Stimulated activated naive CD8-positive, alpha-beta T cell treated with anti-CD3 and anti-CD28 coated beads, Interleukin-15, Interleukin-2, amounts not matched to agents 100 ng/mL and 50 ng/mL, for 24 hours (primary cell): ENCODE measurements at regions not wholly inside any gene's neighbourhood (a gene's known extent, or its start where the extent isn't known, plus 50 kb on each side); places are given as distances from the start of the nearest gene placed in this dataset.
"Not testable (repeated sequence)": the region's sequence is repeated elsewhere in the genome, so short reads cannot be mapped to it uniquely, and the experiment has no call there.

Experiments
- H3K27ac Mint-ChIP-seq: one replicate; pipeline ENCODE4 v1.8.0; 2021; ENCODE audit warnings: mild to moderate bottlenecking, mixed read lengths
- H3K27me3 Mint-ChIP-seq: one replicate; pipeline ENCODE4 v1.8.0; 2021; ENCODE audit warnings: mixed read lengths
- H3K36me3 Mint-ChIP-seq: one replicate; pipeline ENCODE4 v1.8.0; 2021; ENCODE audit warnings: low read depth, mixed read lengths
- H3K4me1 Mint-ChIP-seq: one replicate; pipeline ENCODE4 v1.8.0; 2021; ENCODE audit warnings: low read depth, mixed read lengths
- H3K4me3 Mint-ChIP-seq: one replicate; pipeline ENCODE4 v1.8.0; 2021; ENCODE audit warnings: mild to moderate bottlenecking, mixed read lengths
- H3K9me3 Mint-ChIP-seq: one replicate; pipeline ENCODE4 v1.8.0; 2021; ENCODE audit warnings: mixed read lengths

- Mint-ChIP-seq H3K27me3 (no peaks in the 10 kb centered on the region), H3K27ac (no peak overlapping the region), H3K4me1 (peaks cover 3% of the 10 kb centered on the region), H3K9me3 (no peaks in the 10 kb centered on the region), H3K4me3 (no peak overlapping the region), H3K36me3 (no peaks in the 10 kb centered on the region)
Measured at GRCh38 chr4:1567808-1568581, 116.1 kb downstream of the FAM53A start.

- H3K27ac Mint-ChIP-seq = no peak overlapping the region
- H3K9me3 Mint-ChIP-seq = no peaks in the 10 kb centered on the region
- no peaks in the 10 kb centered on the region for H3K36me3 Mint-ChIP-seq
- peaks cover 3% of the 10 kb centered on the region for H3K4me1 Mint-ChIP-seq
- H3K27me3 Mint-ChIP-seq = no peaks in the 10 kb centered on the region
- no peak overlapping the region for H3K4me3 Mint-ChIP-seq
Measured at GRCh38 chr4:1567519-1567807, 116.7 kb downstream of the FAM53A start.

DNA sequence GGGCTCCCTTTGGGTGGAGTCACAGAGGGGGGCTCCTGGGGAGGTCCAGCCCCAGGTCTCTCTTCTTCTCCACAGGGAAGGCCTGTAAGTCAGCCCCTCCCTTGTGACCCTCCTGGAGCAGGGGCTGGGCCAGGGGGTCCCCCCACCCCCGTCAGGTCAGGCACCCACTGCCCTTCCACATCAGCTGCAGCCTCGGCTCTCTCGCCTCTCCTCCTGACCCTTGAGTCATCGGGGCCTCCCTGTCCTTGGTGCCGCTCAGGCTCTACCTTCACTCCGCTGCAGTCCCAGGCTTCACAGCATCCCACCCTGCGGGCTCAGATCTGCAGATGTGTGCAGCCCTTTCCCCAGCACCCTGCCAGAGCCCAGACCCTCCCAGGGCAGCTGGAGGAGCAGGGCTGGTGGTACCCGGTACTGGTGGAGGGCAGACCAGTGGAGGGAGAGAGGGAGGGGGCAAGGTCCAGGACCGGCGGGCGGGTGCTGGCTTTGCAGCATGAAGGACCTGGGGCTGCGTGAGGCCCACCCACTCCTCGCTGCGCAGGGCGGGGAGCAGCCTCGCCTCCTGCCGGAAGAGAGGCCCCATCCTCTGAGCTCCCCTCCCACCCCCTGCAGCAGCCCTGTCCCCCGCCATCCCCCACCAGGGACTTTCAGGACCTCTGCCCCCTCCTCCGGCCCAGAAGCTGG is 117.1 kb downstream of the FAM53A start:
- Mint-ChIP-seq H3K4me3 (no peak overlapping the region), H3K27ac (no peak overlapping the region), H3K27me3 (no peaks in the 10 kb centered on the region), H3K4me1 (peaks cover 3% of the 10 kb centered on the region), H3K9me3 (no peaks in the 10 kb centered on the region), H3K36me3 (no peaks in the 10 kb centered on the region)

GRCh38 chr4:1566301-1566837 is 117.7 kb downstream of the FAM53A start:
- H3K4me3 Mint-ChIP-seq, H3K9me3 Mint-ChIP-seq, H3K27me3 Mint-ChIP-seq, H3K36me3 Mint-ChIP-seq, H3K4me1 Mint-ChIP-seq, H3K27ac Mint-ChIP-seq: not testable (repeated sequence)

DNA sequence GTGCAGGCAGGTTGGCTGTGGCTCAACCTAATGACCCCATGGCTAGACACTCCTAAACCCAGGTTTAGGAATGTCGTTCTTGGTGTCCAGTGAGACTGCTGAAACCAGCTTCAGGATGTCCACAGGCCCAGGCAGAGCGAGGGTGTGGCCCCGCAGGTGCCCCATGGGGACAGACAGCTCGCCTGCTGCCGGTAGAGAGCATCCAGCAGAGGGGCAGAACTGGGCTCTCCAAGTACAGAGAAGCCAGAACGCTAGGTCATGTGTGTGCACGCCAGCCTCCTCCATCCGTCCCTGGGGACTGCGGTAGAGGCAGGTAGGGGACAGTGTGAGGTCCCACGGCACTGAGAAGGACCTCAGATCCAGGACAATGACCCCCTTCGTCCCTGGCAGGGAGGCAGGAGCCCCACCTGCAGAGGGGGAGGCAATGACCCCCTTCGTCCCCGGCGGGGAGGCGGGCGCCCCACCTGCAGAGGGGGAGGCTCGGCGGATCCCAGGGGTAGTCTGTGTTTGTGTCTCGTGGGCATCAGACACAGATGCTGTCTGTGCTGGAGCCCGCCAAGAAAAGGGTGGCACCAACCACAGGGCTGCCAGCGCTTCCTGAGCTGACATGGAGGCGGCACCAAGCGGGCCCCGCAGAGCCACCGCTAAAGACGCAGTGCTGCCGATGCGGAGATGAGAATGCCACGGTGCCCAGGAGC is 118.4 kb downstream of the FAM53A start:
- H3K4me3 Mint-ChIP-seq = no peak overlapping the region
- no peak overlapping the region for H3K27ac Mint-ChIP-seq
- no peaks in the 10 kb centered on the region for H3K36me3 Mint-ChIP-seq
- H3K4me1 Mint-ChIP-seq = peaks cover 3% of the 10 kb centered on the region
- H3K9me3 Mint-ChIP-seq = no peaks in the 10 kb centered on the region
- no peaks in the 10 kb centered on the region for H3K27me3 Mint-ChIP-seq

GRCh38 chr4:1564535-1565375 is 119.4 kb downstream of the FAM53A start:
- Mint-ChIP-seq H3K4me1 (peaks cover 3% of the 10 kb centered on the region), H3K9me3 (no peaks in the 10 kb centered on the region), H3K27me3 (no peaks in the 10 kb centered on the region), H3K27ac (no peak overlapping the region), H3K4me3 (no peak overlapping the region), H3K36me3 (no peaks in the 10 kb centered on the region)

DNA sequence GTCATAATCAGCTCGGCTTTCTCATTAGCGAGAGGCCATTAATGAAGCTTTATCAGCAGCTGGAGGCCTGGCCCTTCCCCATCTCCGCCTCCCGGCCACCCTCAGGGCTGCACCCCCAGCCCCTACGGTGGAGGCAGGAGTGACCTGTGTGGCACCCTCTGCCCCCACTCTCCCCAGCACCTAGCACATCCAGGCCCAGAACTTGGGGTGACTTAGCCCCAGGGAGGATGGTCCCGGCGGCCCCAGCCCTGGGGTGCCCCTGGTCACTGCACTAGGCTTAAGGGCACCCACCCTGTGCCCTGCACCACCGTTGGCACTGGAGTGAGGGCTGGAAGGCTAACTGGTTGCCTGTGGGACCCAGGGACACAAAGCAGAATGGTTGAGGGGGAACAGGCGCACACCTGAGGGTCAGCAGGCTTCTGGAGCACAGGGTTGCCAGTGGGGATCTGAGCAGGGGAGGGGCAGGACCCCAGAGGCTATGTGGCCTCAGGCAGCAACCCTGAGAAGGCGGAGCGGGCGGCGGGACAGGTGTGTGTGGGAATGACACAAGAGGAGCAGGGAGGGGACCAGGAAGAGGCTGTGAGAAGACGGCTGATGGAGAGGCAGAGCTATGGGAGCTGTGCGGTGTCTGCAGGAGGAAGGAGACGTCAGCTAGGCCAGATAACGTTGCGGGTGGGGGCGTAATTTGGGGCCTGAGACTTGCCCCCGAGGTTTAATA is 120.2 kb downstream of the FAM53A start:
- Mint-ChIP-seq H3K4me1 (peaks cover 3% of the 10 kb centered on the region), H3K4me3 (no peak overlapping the region), H3K27me3 (no peaks in the 10 kb centered on the region), H3K36me3 (no peaks in the 10 kb centered on the region), H3K27ac (no peak overlapping the region), H3K9me3 (no peaks in the 10 kb centered on the region)

DNA sequence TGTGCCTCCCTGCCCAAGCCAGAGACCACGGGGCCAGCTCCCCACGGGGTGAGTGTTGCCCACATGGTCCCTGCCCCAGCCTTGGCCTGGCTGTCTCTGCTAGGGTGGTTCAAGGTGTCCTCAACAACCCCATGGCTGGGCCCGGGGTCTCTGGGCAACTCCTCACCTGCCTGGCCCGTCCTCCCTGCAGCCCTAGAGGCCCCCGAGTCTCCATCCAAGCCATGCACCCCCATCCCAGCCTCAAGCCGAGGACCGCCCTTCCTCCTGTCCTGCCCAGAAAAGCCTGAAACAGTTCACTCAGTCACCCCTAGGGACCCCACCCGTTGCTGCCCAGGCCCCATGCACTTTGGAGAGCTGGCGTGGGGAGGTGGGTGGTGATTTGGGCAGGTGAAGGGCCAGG is 120.9 kb downstream of the FAM53A start:
- Mint-ChIP-seq H3K27ac (no peak overlapping the region), H3K9me3 (no peaks in the 10 kb centered on the region), H3K4me3 (no peak overlapping the region), H3K4me1 (peaks cover 3% of the 10 kb centered on the region), H3K27me3 (no peaks in the 10 kb centered on the region), H3K36me3 (no peaks in the 10 kb centered on the region)

DNA sequence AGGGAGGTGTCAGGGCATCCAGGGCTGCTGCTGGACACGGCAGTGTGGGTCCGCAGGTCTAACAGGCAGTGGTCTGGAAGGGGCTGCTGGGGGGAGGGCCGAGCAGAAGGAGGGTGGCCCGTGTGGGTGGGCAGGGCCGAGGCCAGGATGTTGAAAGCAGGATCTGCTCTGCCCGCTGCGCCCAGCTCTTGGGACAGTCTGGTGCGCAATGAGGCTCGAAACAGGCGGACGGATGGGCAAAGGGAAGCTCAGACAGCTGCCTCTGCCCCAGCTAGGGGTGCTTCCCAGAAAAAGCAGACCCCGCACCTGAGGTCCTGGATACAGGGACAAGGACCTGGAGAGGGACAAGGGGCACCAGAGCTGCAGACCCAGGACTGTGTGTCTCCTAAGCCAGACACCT is 121.3 kb downstream of the FAM53A start:
- H3K4me3 Mint-ChIP-seq = no peak overlapping the region
- H3K4me1 Mint-ChIP-seq = peaks cover 3% of the 10 kb centered on the region
- no peak overlapping the region for H3K27ac Mint-ChIP-seq
- no peaks in the 10 kb centered on the region for H3K9me3 Mint-ChIP-seq
- H3K27me3 Mint-ChIP-seq = no peaks in the 10 kb centered on the region
- no peaks in the 10 kb centered on the region for H3K36me3 Mint-ChIP-seq

DNA sequence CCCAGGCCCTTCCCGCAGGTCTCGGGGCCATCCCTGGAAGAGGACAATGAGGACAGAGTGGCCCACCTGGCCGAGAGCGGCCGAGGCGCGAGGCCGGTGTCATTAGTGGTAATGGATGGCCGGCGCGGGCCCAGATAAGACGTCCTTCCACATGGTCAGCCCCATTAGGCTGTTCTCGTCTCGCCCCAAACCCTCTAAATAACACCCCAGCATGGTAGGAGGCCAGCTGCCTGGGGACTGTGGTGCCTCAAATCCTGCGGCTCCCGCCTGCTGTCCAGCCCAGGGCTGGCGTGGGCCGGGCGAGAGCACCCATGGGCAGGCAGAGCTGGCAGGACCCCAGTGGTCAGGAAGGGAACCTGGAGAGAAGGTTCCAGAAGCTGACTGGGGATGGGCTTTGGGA is 121.7 kb downstream of the FAM53A start:
- Mint-ChIP-seq H3K4me1 (peaks cover 3% of the 10 kb centered on the region), H3K27me3 (no peaks in the 10 kb centered on the region), H3K4me3 (no peak overlapping the region), H3K27ac (no peak overlapping the region), H3K36me3 (no peaks in the 10 kb centered on the region), H3K9me3 (no peaks in the 10 kb centered on the region)

DNA sequence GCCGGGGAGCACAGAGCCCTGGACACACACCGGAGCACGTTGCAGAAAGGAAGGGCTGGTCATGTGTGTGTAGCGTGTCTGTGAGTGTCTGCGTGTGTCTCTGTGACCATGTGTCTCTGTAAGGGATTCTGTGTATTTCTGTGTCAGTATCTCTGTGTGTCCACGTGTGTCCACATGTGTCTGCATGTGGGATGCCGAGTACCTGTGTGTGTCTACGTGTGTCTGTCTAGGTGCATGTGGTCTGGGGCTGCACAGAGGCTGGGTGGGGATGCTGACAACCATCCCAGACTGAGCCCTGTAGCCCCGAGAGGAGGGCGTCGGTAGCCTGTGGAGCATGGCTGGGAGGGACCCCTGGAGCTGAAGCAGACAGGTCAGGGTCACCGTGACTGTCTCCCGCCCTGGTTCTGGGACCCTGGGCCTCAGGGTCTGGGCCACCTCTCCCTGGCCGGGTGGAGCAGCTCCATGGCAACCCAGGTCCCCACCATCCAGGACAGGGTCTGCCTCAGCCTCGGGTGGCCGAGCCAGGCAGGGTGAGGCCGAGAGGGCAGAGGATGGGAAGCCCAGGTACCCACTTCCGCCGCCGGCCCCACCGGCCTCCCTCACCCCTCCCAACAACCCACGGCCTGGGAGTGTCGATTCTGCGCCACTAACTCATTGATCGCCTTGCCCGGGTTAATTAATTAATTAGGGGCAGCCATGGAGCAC is 122.7 kb downstream of the FAM53A start:
- peaks cover 3% of the 10 kb centered on the region for H3K4me1 Mint-ChIP-seq
- H3K27me3 Mint-ChIP-seq = peaks cover 5% of the 10 kb centered on the region
- no peak overlapping the region for H3K4me3 Mint-ChIP-seq
- H3K9me3 Mint-ChIP-seq = no peaks in the 10 kb centered on the region
- no peak overlapping the region for H3K27ac Mint-ChIP-seq
- H3K36me3 Mint-ChIP-seq = no peaks in the 10 kb centered on the region

DNA sequence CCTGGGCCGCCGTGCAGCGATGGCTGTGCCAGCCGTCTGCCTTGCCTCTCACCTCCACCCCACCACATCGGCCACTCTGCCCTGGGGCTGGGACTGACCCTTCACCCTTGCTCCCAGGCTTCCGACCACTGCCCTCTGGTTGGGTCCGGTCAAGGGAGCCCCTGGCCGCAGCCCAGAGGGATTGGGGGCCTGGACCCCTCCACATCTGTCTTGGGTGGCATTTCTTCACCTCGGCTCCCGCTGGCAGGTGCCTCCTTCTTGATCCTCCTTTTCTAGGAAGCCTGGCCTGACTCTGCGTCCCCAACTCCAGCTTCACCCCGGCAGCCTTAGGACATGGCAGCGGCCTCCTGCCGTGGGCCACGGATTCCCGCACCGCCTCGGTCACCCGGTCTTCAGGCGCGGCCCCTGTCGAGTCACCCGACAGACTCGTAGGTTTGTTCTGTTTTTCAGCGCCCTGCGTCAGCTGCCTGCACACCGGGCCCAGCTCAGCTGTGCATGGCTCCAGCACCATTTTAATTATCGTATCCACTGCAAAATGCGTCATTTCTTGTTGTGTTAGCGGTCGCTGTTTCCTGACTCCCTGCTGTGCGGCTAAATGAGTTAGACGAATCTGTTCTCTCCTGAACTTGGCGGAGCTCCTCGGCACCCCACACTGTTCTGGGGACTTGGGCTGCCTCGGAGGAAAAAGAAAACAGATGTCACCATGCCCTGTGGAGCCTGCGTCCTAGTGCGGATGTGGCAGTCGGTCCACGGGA is 124.0 kb downstream of the FAM53A start:
- peaks cover 5% of the 10 kb centered on the region for H3K27me3 Mint-ChIP-seq
- no peak overlapping the region for H3K27ac Mint-ChIP-seq
- H3K36me3 Mint-ChIP-seq = no peaks in the 10 kb centered on the region
- no peaks in the 10 kb centered on the region for H3K9me3 Mint-ChIP-seq
- H3K4me1 Mint-ChIP-seq = no peaks in the 10 kb centered on the region
- no peak overlapping the region for H3K4me3 Mint-ChIP-seq

DNA sequence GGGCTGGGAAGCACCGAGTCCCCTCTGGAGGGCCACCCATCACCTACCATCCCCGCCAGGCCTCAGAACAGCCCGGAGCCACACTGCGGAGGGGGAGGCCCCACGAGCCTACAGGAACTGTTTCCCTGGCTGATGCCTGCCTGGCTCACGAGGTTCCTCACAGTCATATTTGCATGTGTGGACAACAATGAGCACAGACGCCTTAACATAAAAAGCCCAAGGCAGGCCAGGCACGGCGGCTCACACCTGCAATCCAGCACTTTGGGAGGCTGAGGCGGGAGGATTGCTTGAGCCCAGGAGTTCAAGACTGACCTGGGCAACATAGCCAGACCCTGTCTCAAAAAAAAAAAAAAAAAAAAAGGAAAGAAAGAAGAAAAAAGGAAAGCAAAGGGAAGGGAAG is 125.9 kb downstream of the FAM53A start:
- H3K27me3 Mint-ChIP-seq = peaks cover 5% of the 10 kb centered on the region
- H3K27ac Mint-ChIP-seq = no peak overlapping the region
- no peaks in the 10 kb centered on the region for H3K36me3 Mint-ChIP-seq
- H3K9me3 Mint-ChIP-seq = no peaks in the 10 kb centered on the region
- H3K4me3 Mint-ChIP-seq = no peak overlapping the region
- H3K4me1 Mint-ChIP-seq = no peaks in the 10 kb centered on the region
